HFFc6 (cell line): ENCODE measurements at regions not wholly inside any gene's neighbourhood (a gene's known extent, or its start where the extent isn't known, plus 50 kb on each side); places are given as distances from the start of the nearest gene placed in this dataset.

ENCODE experiments used
- DNase-seq: peaks from one replicate; pipeline ENCODE4 v3.0.0-alpha.2; 2018
- H3K27ac Mint-ChIP-seq: 2 replicates; pipeline ENCODE4 v1.8.0; 2020; ENCODE audit warnings: mild to moderate bottlenecking, mixed read lengths
- H3K27me3 Mint-ChIP-seq: 2 replicates; pipeline ENCODE4 v1.8.0; 2021; ENCODE audit warnings: mild to moderate bottlenecking, moderate library complexity, mixed read lengths; ENCODE audit not compliant: insufficient read depth
- H3K36me3 Mint-ChIP-seq: 2 replicates; pipeline ENCODE4 v1.8.0; 2021; ENCODE audit warnings: low read depth, mixed read lengths
- H3K4me1 Mint-ChIP-seq: 2 replicates; pipeline ENCODE4 v1.8.0; 2020; ENCODE audit warnings: low read depth, mixed read lengths
- H3K4me3 Mint-ChIP-seq: 2 replicates; pipeline ENCODE4 v1.8.0; 2020; ENCODE audit warnings: mild to moderate bottlenecking, moderate library complexity, mixed read lengths
- H3K9me3 Mint-ChIP-seq: 2 replicates; pipeline ENCODE4 v1.8.0; 2020; ENCODE audit warnings: mild to moderate bottlenecking, mixed read lengths
- TF ChIP-seq, protein P1 (sequence below): fragments of 200-600 bp; sonication (generic); IDR thresholded peaks from 2 replicates; pipeline ENCODE4 v1.5.0; 2021; ENCODE audit warnings: antibody characterized with exemption, mild to moderate bottlenecking

GRCh38 chr21:27423906-27424595 lies 457.2 kb upstream of the ADAMTS5 start:
- H3K4me3 Mint-ChIP-seq: no peak overlapping the region
- no peaks in the 10 kb centered on the region for H3K9me3 Mint-ChIP-seq
- peak; percentile 29 for DNase-seq
- TF ChIP-seq, protein P1, sequence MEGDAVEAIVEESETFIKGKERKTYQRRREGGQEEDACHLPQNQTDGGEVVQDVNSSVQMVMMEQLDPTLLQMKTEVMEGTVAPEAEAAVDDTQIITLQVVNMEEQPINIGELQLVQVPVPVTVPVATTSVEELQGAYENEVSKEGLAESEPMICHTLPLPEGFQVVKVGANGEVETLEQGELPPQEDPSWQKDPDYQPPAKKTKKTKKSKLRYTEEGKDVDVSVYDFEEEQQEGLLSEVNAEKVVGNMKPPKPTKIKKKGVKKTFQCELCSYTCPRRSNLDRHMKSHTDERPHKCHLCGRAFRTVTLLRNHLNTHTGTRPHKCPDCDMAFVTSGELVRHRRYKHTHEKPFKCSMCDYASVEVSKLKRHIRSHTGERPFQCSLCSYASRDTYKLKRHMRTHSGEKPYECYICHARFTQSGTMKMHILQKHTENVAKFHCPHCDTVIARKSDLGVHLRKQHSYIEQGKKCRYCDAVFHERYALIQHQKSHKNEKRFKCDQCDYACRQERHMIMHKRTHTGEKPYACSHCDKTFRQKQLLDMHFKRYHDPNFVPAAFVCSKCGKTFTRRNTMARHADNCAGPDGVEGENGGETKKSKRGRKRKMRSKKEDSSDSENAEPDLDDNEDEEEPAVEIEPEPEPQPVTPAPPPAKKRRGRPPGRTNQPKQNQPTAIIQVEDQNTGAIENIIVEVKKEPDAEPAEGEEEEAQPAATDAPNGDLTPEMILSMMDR: no peak
- peak overlapping the region; percentile 77 for H3K27ac Mint-ChIP-seq
- H3K36me3 Mint-ChIP-seq: no peaks in the 10 kb centered on the region
- peaks cover 56% of the 10 kb centered on the region for H3K4me1 Mint-ChIP-seq
- H3K27me3 Mint-ChIP-seq: no peaks in the 10 kb centered on the region

DNA sequence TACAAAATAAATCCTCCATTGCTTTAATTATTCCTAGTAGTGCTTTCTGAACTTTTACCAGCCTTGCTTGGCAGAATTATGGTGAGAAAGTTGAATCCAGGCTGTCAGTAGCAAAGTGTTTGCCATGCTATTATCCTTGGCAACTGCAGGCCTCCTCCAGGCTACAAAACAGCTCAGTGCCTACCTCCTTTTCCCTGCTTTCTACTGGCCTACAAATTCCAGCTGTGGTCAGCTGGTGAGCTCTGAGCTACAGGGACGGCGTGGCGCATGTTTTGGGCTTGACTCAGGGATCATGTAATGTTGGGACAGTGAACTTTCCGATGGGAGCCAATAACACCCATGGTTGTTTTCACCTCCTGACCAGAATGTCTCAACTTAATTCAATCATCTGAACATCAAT lies 456.1 kb upstream of the ADAMTS5 start:
- Mint-ChIP-seq H3K27me3 (no peaks in the 10 kb centered on the region), H3K9me3 (no peaks in the 10 kb centered on the region), H3K4me3 (peak overlapping the region; percentile 72), H3K4me1 (peaks cover 52% of the 10 kb centered on the region), H3K27ac (peak overlapping the region; percentile 92), H3K36me3 (no peaks in the 10 kb centered on the region)
- TF ChIP-seq, protein P1: no peak
- DNase-seq: peak; percentile 89

- peak overlapping the region; percentile 72; the same call in 1 of the 2 replicates for H3K4me3 Mint-ChIP-seq
- peak overlapping the region; percentile 92 for H3K27ac Mint-ChIP-seq
- H3K9me3 Mint-ChIP-seq: no peaks in the 10 kb centered on the region
- no peaks in the 10 kb centered on the region for H3K27me3 Mint-ChIP-seq
- TF ChIP-seq, protein P1: no peak
- H3K36me3 Mint-ChIP-seq: no peaks in the 10 kb centered on the region
- H3K4me1 Mint-ChIP-seq: peaks cover 52% of the 10 kb centered on the region
- peak; percentile 35 for DNase-seq
Observed at GRCh38 chr21:27422435-27422834, 455.5 kb upstream of the ADAMTS5 start.

DNA sequence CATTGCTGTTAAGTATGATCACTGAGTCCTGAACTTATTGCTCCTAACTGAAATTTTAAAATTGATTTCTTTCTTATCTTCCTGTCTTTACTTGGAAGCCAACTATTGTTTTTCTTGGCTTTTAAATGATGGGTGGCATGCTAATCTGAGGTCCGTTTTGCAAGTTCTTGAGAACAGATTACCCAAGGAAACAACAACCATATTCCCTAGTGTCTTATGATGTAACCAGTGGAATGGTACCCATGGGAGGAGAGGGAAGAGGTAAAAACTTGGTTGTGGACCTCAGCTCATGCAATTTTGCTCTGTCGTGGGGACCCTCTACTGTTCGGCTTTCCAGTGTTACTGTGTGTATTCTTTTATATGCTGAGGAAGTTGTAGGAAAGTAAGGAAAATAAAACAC lies 454.8 kb upstream of the ADAMTS5 start:
- Mint-ChIP-seq H3K27ac (peak overlapping the region; percentile 92), H3K4me1 (peaks cover 52% of the 10 kb centered on the region)

DNA sequence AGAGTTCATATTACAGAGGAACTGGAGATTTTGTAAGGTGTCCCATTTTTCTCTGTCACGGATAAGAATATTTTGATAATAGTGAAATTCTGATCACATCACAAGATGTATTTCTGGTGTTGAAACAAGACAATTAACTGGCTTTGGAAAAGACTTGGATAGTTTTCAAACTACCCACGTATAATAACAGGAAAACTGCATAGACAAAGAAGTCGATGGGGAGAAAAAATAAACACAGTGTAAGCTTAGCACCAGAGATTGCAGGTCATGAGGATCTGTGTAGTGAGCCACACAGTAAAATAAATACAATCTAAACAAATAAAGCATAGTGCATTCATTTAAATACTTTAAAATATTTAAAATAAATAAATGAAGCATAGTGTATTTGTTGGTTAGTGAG lies 452.3 kb upstream of the ADAMTS5 start:
- Mint-ChIP-seq H3K9me3 (no peaks in the 10 kb centered on the region), H3K4me1 (peaks cover 27% of the 10 kb centered on the region), H3K27me3 (no peaks in the 10 kb centered on the region), H3K4me3 (no peak overlapping the region), H3K27ac (no peak overlapping the region), H3K36me3 (no peaks in the 10 kb centered on the region)
- TF ChIP-seq, protein P1: no peak
- no peak for DNase-seq

More for the DNA sequence above, 454.8 kb upstream of the ADAMTS5 start:
- Mint-ChIP-seq H3K36me3 (no peaks in the 10 kb centered on the region), H3K27me3 (no peaks in the 10 kb centered on the region), H3K4me3 (no peak overlapping the region), H3K9me3 (no peaks in the 10 kb centered on the region)
- no peak for DNase-seq
- TF ChIP-seq, protein P1: no peak
